Gastrocnemius medialis (tissue), 4 donors: ENCODE measurements at regions not wholly inside any gene's neighbourhood (a gene's known extent, or its start where the extent isn't known, plus 50 kb on each side); places are given as distances from the start of the nearest gene placed in this dataset.

ENCODE experiments used
- CTCF ChIP-seq, 5 experiments: fragments of 450-650 bp in 3 of 5; fragments of 200-600 bp in 2 of 5; sonication (generic) in 2 of 5; IDR thresholded peaks in 4 of 5; conservative IDR thresholded peaks in 1 of 5; 1 replicate in 4 of 5; 2 replicates in 1 of 5; pipeline ENCODE4 v1.5.1; 2016 to 2019; ENCODE audit warnings: antibody characterized with exemption in 5 of 5, mild to moderate bottlenecking in 3 of 5, moderate library complexity in 3 of 5
- POLR2A ChIP-seq, 2 donors: fragments of 450-650 bp; IDR thresholded peaks; one replicate each; pipeline ENCODE4 v1.6.1; 2017; ENCODE audit warnings: antibody characterized with exemption in 2 of 2, mild to moderate bottlenecking in 2 of 2, moderate library complexity in 2 of 2

- TF ChIP-seq CTCF (IDR thresholded peaks at IDR 0.05 in 4 of 5, conservative IDR thresholded peaks at IDR 0.05 in 1 of 5) = no peak
- no peak for TF ChIP-seq POLR2A (IDR thresholded peaks at IDR 0.05)
These were observed 276.6 kb downstream of the KCTD12 start for GRCh38 chr13:76609643-76610042.
